Right kidney (tissue), 1 donor: ENCODE measurements at regions not wholly inside any gene's neighbourhood (a gene's known extent, or its start where the extent isn't known, plus 50 kb on each side); places are given as distances from the start of the nearest gene placed in this dataset.

Source experiments
- DNase-seq: peaks from one replicate; pipeline ENCODE4 v3.0.0-alpha.2; 2016

DNA sequence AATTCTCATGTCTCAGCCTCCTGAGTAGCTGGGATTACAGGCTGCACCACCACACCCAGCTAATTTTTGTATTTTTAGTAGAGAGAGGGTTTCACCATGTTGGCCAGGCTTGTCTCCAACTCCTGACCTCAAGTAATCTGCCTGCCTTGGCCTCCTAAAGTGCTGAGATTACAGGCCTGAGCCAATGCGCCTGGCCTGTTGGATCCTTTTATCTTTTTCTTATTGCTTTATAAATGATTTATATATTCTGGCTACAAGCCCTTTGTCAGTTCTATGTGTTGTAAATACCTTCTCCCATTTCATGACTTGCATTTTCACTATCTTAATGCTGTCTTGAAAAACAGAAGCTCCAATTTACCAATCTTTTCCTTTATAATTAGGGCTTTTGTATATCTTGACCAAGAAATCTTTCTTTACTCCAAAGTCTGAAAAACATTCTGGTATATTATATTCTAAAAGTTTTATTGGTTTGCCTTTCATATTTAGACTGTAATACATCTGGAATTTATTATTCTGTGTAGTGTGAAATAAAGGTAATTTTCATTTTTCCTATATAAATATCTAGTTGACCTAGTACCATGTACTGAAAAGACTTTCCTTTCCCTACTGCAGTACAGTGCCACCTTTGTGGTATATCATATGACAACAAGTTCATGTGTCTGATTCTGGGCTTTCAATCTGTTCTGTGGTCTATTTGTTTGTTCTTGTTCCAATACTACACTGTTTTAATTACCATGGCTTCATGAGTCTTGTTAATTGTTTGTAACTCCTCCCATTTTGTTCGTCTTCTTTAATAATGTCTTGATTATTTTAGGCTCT lies 52.9 kb upstream of the RNU6-1 start:
- DNase-seq, result no peak

DNA sequence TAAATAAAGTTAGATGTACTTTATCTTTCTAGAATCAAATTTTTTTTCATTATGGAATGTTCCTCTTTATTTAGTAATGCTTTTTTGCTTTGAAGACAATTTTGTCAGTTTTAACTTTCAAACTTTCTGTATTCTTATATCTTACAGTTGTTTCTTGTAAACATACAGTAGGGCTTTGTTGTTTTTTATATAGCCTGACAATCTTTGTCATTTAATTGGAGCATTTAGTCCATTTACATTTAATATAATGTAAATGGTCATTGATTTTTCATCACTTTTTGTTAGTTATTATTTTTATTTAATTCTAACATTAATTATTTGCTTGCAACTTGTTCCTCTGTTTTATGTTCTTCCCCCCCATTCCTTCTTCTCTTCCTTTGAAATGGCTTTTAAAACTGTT lies 55.4 kb upstream of the RNU6-1 start:
- DNase-seq, result no peak

DNA sequence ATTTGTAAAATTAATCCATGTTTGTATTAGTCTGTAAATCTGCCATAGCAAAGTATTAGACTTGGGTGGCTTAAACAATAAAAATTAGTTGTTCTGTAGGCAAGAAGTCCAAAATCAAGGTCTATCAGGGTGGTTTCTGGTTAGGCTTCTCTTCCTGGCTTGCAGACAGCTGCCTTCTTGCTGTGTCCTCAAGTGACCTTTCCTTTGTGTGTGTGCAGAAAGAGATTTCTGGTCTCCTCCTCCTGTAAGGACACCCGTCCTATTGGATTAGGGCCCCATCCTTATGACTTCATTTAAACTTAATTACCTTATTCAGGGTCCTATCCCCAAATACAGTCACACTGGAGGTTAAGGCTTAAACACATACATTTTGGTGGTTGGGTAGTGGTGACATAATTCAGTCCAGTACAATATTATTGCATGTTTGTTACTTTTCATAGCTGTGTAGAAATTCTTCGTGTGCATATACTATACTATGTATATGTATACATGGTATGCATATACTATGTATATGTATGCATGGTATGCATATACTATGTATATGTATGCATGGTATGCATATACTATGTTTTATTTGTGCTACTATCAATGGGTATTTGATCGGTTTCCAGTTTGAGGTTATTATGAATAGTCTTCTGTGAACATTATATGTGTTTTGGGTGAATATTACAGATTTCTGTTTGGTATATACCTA lies 57.9 kb upstream of the RNU6-1 start:
- DNase-seq, result no peak

DNA sequence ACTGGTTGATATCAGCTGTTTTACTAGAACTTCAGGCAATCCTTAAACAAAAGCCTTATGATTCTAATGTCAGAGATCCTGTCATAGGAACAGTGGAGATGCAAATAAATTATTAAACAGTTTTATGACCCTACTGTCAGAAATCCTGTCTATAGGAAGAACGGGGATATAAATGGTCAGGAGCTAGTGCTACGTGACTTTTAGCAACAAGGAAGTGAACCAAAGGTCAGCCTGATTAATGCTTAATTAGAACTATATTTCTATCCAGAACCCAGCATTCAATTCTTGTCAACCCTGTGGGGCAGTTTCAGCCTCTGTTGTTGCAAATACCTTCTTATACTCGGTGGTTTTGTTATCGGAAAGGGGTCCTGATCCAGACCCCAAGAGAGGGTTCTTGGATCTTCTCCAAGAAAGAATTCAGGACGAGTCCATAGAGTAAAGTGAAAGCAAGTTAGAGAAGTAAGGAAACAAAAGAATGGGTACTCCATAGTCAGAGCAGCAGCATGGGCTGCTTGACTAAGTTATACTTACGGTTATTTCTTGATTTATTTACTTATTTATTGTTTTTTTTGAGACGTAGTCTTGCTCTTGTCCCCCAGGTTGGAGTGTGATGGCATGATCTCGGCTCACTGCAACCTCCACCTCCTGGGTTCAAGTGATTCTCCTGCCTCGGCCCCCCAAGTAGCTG lies 59.9 kb upstream of the RNU6-1 start:
- DNase-seq, result no peak

DNA sequence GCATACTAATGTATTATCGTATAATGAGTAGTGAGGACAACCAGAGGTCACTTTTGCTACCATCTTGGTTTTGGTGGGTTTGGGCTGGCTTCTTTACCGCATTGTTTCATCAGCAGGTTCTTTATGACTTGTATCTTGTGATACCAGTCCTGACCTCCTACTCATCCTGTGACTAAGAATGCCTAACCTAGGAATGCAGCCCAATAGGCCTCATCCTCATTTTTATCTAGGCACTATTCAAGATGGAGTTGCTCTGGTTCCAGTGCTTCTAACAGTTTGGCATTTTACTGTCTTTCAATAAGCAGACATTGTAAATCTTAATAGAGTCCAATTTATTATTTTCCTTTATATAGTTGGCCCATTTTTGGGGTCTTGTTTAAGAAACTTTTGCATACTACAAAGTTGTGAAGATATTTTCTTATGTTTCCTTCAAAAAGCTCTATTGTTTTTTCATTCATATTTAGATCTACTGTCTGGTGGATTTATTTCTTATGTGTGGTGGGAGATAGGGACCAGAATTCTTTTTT lies 60.8 kb upstream of the RNU6-1 start:
- no peak for DNase-seq

DNA sequence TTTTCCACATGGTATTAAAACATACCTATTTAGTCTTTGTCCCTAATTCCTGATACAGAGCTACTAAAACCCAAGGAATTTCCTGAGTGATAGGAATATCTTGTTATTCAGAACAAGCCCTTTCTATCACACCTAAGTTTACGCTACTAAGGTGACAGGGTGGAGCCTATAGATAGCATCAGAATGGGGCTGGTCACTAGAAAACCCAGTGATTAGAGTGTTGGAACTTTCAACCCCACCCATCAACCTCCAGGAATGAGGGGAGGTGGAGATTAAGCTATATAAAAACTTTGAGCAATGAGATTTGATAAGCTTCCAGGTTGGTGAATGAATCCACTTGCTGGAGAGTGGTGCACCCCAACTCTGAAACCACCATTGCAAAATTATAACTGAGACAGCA lies 62.1 kb upstream of the RNU6-1 start:
- no peak for DNase-seq

DNA sequence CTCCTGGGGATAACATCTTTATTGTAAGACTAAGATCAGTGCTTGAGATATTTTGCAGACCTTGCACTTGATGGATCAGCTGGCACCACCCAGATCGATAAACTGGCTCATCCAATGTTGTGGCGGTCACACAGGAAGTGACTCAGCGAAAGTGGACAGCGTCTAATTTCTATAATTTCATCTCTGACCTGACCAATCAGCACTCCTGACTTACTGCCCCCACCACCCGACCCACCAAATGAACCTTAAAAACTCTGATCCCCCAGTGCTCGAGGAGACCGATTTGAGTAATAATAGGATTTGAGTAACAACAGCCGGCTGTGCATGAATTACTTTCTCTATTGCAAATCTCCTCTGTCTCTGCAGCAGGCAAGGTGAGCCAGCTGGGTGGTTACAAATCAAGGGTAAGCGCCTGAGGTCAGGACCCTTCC lies 62.7 kb upstream of the RNU6-1 start:
- DNase-seq, result no peak

DNA sequence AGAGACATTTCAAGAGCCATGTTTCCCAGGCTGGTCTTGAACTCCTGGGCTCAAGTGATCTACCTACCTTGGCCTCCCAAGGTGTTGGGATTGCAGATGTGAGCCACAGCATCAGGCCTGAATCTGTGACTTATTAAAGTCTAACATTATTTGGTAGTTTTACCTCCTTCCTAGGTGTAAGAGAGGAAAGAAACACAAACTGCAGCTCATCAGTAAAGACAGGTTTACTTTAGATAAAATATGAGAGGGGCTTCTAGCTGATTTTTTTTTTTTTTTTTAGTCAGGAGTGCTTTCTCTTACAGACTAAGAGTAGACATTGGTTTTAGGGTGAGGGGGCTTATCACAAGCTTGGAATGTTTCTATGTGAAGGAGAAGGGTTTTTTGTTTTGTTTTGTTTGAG lies 63.9 kb upstream of the RNU6-1 start:
- DNase-seq, result no peak

DNA sequence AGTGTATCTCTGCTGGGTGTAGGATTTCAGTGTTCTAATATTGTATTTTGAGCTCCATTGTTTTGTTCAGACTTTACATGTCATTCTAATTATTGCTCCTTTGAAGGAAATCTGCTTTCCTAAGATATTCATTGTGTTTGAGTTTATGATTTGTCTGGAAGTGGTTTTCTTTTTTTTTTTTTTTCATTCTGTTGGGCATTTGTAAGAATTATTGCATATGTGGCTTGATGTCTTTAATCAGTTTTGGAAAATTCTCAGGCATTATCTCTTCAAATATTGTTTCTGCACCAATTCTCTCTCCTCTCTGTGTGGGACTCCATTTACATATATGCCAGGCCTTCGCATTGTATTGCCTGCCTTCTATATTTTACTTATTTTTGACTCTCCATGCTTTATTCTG lies 65.8 kb upstream of the RNU6-1 start:
- no peak for DNase-seq

DNA sequence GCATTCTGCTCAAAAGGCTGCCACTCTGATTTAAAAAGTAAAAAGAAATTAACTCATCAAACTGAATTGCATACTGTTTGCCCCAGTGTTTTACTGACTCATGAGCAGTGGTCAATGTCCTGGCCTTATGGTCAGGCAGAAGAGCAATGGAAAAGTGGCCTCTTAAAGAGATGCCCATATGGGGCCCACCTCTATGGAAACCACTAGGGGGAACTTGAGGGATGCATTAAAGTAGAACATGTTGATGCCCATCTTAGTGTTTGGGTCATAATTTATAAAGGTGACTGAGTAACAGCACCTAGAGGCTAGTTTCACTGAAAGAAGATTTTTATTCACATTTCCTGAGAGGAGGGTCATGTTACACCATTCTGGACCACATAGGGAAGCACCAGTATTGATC lies 66.5 kb upstream of the RNU6-1 start:
- DNase-seq, result no peak

DNA sequence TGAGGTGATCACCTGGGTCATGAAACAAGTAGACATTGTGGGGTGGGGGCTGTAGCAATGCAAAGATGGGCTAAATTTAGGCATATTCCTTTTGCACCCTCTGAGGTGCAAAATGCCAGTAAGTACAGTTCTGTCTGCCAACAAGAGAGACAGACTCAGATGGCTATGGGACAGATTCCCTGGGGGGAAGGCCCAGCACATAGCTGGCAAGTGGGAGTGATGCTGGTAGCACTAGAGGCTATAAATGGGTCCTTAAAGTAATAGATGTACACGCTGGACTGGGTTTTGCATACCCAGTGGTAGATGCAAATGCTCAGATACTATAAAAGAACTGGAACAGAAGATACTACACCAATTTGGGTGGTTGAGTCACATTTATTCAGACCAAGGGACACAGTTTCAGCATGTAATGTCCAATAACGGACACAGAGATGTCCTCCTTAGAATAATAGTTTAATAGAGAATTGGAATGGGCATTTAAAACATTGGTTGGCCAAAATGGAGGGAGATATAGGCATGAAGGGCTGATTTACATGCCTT lies 67.4 kb upstream of the RNU6-1 start:
- no peak for DNase-seq

DNA sequence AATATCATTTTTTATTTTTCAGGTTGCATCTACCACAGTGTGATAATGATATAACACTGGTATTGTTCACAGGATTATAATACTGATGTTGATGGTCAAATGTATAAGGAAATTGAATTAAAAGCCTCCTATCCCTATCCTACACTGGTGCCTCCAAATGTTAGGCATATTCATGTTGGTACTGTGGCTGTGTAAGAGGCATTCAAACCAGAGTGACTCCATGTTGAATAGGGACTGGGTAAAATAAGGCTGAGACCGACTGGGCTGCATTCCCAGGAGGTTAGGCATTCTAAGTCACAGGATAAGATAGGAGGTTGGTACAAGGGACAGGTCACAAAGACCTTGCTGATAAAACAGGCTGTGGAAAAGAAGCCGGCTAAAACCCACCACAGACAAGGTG lies 68.9 kb upstream of the RNU6-1 start:
- no peak for DNase-seq

DNA sequence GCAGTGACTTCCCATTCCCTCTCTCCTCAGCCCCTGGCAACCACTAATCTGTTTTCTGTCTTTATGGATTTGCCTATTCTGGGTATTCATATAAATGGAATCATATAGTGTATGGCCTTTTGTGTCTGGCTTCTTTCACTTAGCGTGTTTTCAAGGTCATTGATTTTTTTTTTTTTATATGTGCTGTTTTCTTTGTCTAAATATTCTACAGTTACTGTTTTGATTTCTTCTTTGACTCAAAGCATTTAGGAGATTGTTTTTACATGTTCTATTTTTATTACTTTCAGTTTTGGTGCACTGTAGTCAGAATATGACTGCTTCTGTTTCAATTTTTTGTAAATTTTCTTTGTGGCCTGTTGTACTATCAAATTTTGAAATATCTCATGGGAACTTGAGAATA lies 71.9 kb upstream of the RNU6-1 start:
- no peak for DNase-seq

DNA sequence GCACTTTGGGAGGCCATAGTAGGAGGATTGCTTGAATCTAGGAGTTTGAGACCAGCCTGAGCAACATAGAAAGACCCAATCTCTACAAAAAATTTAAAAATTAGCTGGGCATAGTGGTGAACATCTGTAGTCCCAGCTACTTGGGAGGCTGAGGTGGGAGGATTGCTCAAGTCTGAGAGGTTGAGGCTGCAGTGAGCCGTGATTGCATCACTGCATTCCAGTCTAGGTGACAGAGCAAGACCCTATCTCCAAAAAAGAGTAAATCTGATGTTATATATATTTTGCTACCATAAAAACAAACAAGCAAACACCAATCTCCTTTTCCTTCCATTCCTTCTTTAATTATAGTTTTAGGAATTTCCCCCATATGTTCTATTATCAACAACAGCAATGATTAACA lies 74.2 kb upstream of the RNU6-1 start:
- DNase-seq, result no peak

DNA sequence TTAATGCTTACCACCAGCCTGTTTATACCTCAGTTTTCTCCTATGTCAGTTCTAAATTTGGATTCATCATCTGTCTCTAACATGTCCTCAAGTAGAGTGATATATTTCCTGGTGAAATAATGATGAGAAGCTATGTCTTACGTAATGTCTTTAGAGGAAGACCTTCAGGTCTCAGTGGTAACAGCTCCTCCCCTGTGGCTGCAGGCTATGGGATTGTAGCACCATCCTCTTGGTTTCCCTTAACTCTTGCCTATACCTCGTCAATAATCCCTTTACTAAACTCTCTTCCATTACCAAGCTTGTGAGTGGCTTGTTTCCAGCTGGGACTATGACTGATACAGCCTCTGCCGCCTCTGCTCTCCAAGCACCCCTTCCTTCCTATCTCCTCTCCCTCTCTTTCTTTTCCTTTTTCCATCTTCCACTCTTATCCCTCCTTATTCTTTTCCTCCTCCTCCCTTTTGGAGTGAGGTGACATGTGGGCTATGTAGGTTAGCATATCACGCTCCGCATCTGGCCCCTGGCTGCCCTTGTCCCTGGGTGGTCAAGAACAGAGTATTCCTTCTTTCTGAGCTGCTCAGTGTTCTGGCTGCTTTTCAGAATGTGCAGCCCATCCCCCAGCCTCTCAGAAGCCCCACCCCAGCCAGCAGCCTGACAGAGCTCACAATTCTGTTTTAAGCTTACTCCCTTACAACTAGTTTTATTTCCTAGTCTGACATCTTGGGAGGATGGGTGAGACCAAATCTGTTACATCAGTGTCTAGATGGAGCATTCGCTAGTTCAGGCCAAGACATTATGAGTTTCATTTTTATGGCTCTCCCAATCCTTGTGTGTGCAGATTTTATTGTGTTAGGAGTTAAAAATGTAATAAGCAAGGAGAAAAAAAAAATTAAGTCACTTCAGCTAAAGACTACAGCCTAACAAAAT lies 75.0 kb upstream of the RNU6-1 start:
- DNase-seq, result peak; percentile 77

DNA sequence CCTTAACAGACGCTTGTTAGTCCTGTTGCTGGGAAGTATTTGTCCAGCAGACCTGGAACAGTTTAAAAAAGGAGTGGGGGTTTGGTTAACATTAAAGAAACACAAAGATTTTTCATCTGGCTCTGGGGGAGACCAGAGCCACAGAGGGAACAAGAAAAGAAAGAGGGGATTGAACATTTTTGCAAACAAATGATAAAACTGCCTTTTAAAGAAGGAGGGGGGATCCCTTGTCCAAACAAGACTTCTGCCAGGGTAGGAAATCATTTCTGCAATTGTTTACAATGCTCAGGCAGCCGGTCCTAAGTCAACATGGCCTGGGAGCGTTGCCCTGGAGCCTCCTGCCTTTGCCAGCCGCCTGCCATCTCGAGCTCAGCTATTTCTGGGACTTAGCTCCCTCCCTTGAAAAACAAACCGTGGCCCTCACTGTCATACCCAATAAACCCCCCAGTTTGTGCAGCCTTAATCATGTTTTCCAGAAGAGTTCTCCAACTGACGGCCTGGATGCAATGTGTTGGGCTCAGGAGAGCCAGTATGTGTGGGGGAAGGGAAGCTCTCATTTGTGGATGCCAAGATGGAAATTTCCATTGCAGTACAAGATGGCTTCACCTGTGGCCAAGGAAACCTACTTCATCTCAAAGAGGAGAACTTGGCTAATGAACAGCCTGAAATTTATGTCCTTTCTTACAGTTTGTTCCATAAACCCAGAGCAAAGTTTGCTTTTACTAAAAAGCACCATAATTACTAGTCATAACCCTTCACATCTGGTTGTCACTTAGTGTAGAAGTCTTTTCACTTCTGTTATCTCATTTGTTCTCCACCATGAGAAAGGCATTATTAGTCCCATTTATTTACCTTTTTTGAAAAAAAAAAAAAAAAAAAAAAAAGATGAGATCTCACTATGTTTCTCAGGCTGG lies 75.9 kb upstream of the RNU6-1 start:
- DNase-seq, result peak; percentile 81

DNA sequence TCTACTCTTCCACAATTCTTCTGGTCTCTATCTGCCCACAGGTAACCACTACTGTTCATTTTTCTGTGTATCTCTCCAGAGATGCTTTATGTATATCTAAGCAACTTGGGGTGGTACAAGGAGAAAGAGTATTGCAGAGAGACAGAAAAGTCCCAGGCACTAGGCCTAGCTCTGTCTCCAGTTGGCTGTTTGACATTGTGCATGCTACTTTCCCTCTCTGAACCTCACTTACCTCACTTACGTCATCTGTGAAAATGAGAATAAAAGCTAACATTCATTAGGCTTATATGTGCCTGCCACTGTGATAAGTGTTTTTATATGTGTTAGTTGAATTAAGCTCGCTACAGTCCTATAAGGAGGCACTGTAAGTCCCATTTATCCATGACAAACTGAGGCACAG lies 76.7 kb upstream of the RNU6-1 start:
- no peak for DNase-seq

DNA sequence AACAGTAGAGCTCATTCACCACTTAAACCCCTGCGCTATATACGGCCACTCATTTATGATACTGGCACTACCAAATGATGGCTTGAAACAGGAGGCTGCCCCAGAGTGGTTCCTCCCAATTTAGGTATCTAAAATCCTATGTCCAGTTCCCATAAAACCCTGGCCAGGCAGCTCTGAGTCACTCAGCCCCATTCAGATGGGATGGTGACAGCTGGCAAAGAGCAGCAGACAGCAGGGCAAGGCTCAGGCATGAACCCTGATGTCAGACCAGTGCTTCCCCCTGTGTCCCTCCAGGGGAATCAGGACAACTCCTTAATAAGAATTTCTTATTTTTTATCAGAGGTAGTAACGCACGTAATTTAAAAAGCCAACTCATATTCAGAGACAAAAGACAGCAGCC lies 77.2 kb upstream of the RNU6-1 start:
- DNase-seq, result no peak

DNA sequence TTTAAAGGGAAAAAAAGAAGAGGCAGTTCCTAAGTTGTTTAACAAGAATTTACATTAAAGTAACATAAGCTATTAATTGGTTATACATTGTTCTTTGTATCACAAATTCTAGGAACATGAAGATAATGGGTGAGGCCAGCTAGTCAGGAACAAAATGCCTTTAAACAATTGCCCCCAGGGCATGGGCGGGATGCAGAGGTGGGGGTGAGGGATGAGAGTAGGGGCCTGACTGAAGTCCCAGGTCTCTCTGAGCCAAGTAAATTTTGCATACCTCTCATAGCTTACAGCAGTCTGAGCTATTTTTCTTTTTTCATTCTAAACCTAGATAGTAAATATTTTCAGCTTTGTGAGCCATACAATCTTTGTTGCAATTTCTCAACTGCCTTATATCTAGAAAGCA lies 77.8 kb upstream of the RNU6-1 start:
- DNase-seq, result no peak

DNA sequence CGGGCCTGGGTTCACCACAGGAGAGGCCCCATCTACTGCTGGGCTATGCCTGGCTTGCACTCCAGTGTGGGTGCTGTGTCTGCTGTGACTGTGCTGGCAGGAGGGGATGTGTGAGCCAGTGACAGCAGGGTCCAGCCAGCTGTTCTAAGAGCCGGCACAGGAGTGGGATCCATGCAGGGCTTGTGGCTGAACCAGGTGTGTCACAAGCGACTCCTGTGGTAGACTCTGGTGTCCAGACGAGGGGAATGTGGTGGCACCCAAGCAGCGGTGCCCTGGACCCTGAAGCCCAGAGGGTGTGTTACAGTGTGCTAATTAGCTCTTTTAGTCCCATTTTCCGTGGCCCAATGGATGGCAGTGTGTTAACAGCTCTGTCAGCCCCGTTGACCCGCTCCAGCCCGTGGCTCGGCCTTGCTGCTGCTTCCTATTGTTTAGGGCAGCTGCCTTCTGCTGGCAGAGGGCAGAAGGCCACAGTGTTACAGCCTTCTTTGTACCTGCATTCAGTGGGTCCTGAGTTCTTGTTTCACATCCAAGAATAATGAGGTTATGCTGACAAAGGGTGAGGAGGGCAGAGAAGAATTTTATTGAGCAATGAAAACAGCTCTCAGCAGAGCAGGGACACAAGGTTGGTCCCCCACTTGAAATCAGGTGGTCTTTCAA lies 78.5 kb upstream of the RNU6-1 start:
- no peak for DNase-seq
